Small intestine (tissue), 7 donors: ENCODE measurements at regions not wholly inside any gene's neighbourhood (a gene's known extent, or its start where the extent isn't known, plus 50 kb on each side); places are given as distances from the start of the nearest gene placed in this dataset.

Experiments used
- DNase-seq, 2 donors: peaks; one replicate each; pipeline versions ENCODE4 v3.0.0 to v3.0.0-alpha.2; 2013
- FAIRE-seq: peaks from 2 replicates; lab custom pipeline; 2012; peaks lifted over from hg19 to GRCh38; lab: Jason Lieb, UNC
- H3K27ac ChIP-seq, 3 donors: one replicate each; pipeline ENCODE4 v1.5.1; 2013; ENCODE audit warnings: low read length in 2 of 3, mild to moderate bottlenecking in 2 of 3, control low read depth in 1 of 3, inconsistent platforms in 1 of 3, low read depth in 1 of 3, moderate library complexity in 1 of 3
- H3K27me3 ChIP-seq, 3 donors: one replicate each; pipeline ENCODE4 v1.6.1; 2013; ENCODE audit warnings: low read length in 3 of 3, inconsistent platforms in 1 of 3; ENCODE audit not compliant: control insufficient read depth in 3 of 3, insufficient read depth in 3 of 3
- H3K36me3 ChIP-seq, 3 donors: one replicate each; pipeline ENCODE4 v1.6.1; 2013; ENCODE audit warnings: low read length in 3 of 3, inconsistent platforms in 1 of 3, low read depth in 1 of 3, mild to moderate bottlenecking in 1 of 3, moderate library complexity in 1 of 3; ENCODE audit not compliant: control insufficient read depth in 3 of 3, insufficient read depth in 2 of 3
- H3K4me1 ChIP-seq, 3 donors: one replicate each; pipeline ENCODE4 v1.6.1; 2013; ENCODE audit warnings: low read length in 2 of 3, inconsistent platforms in 1 of 3, low read depth in 1 of 3, mild to moderate bottlenecking in 1 of 3, moderate library complexity in 1 of 3; ENCODE audit not compliant: control insufficient read depth in 3 of 3, insufficient read depth in 2 of 3
- H3K4me3 ChIP-seq, 3 donors: one replicate each; pipeline ENCODE4 v1.5.1; 2013; ENCODE audit warnings: low read length in 3 of 3, control low read depth in 1 of 3, inconsistent platforms in 1 of 3, low read depth in 1 of 3, mild to moderate bottlenecking in 1 of 3, moderate library complexity in 1 of 3
- H3K9me3 ChIP-seq, 2 donors: one replicate each; pipeline ENCODE4 v1.6.1; 2013; ENCODE audit warnings: low read depth in 1 of 2, low read length in 1 of 2; ENCODE audit not compliant: control insufficient read depth in 2 of 2, insufficient read depth in 1 of 2
- WGBS, 3 donors: extraction: QIAGEN DNeasy Blood & Tissue Kit; methylation state at CpG; one replicate each; pipeline ENCODE4 v1.1.7; 2013; 5-methylcytosine and 5-hydroxymethylcytosine counted together
- donor health status: healthy with polysubstance abuse.
- donor health status: control.
- donor health status: control.
- donor health status: Bipolar disorder and iron deficiency.
- donor health status: healthy.

GRCh38 chr18:65347446-65347845, 403.4 kb upstream of the CDH7 start:
- Histone ChIP-seq H3K27me3 (no peaks in the 10 kb centered on the region), H3K4me1 (no peaks in the 10 kb centered on the region), H3K9me3 (peaks cover 0 to 2% of the 10 kb centered on the region in 2 donors), H3K36me3 (no peaks in the 10 kb centered on the region), H3K27ac (no peak overlapping the region), H3K4me3 (no peak overlapping the region)
- 58 to 65% (median 58%) methylated on average over 6 of the region's 6 CpGs for WGBS, 3 donors
- DNase-seq (no peak), FAIRE-seq (no peak)

GRCh38 chr18:65346086-65346485, 404.7 kb upstream of the CDH7 start:
- no peak for DNase-seq
- no peaks in the 10 kb centered on the region for H3K36me3 ChIP-seq
- H3K9me3 ChIP-seq: peaks cover 0 to 2% of the 10 kb centered on the region in 2 donors
- H3K4me1 ChIP-seq: no peaks in the 10 kb centered on the region
- no peak for FAIRE-seq
- WGBS, 3 donors: 67 to 74% (median 72%) methylated on average over 3 of the region's 3 CpGs
- H3K27ac ChIP-seq: no peak overlapping the region
- no peaks in the 10 kb centered on the region for H3K27me3 ChIP-seq
- no peak overlapping the region for H3K4me3 ChIP-seq

- 77 to 89% (median 87%) methylated on average over 5 of the region's 5 CpGs for WGBS, 3 donors
- FAIRE-seq (no peak), DNase-seq (no peak)
- Histone ChIP-seq H3K4me3 (no peak overlapping the region), H3K9me3 (peaks cover 0 to 2% of the 10 kb centered on the region in 2 donors), H3K4me1 (no peaks in the 10 kb centered on the region), H3K27me3 (no peaks in the 10 kb centered on the region), H3K27ac (no peak overlapping the region), H3K36me3 (no peaks in the 10 kb centered on the region)
Observed at GRCh38 chr18:65343571-65343970, 407.2 kb upstream of the CDH7 start.

GRCh38 chr18:65336411-65336810, 414.4 kb upstream of the CDH7 start:
- Histone ChIP-seq H3K27me3 (no peaks in the 10 kb centered on the region), H3K9me3 (no peaks in the 10 kb centered on the region), H3K4me1 (no peaks in the 10 kb centered on the region), H3K27ac (no peak overlapping the region), H3K36me3 (no peaks in the 10 kb centered on the region), H3K4me3 (no peak overlapping the region)
- FAIRE-seq: no peak
- DNase-seq: no peak
- 69 to 88% (median 86%) methylated on average over 3 of the region's 3 CpGs for WGBS, 3 donors

GRCh38 chr18:65329010-65329409, 421.8 kb upstream of the CDH7 start:
- 85 to 96% (median 90%) methylated on average over 2 of the region's 2 CpGs for WGBS, 3 donors
- Histone ChIP-seq H3K36me3 (no peaks in the 10 kb centered on the region), H3K9me3 (no peaks in the 10 kb centered on the region), H3K27ac (no peak overlapping the region), H3K4me3 (no peak overlapping the region), H3K27me3 (no peaks in the 10 kb centered on the region), H3K4me1 (no peaks in the 10 kb centered on the region)
- no peak for DNase-seq
- no peak for FAIRE-seq

GRCh38 chr18:65326805-65327204, 424.0 kb upstream of the CDH7 start:
- DNase-seq: no peak
- no peaks in the 10 kb centered on the region for H3K36me3 ChIP-seq
- H3K9me3 ChIP-seq: no peaks in the 10 kb centered on the region
- H3K27ac ChIP-seq: no peak overlapping the region
- no peaks in the 10 kb centered on the region for H3K4me1 ChIP-seq
- no peak overlapping the region for H3K4me3 ChIP-seq
- H3K27me3 ChIP-seq: no peaks in the 10 kb centered on the region
- no peak for FAIRE-seq

GRCh38 chr18:65322895-65323294, 427.9 kb upstream of the CDH7 start:
- no peak for DNase-seq
- no peak for FAIRE-seq

GRCh38 chr18:65298422-65298821, 452.4 kb upstream of the CDH7 start:
- H3K9me3 ChIP-seq: no peaks in the 10 kb centered on the region
- H3K4me3 ChIP-seq: no peak overlapping the region
- no peak for DNase-seq
- no peaks in the 10 kb centered on the region for H3K36me3 ChIP-seq
- H3K27me3 ChIP-seq: no peaks in the 10 kb centered on the region
- WGBS, 3 donors: 73 to 94% (median 87%) methylated on average over 4 of the region's 4 CpGs
- no peaks in the 10 kb centered on the region for H3K4me1 ChIP-seq
- FAIRE-seq: no peak
- no peak overlapping the region for H3K27ac ChIP-seq

More at GRCh38 chr18:65322895-65323294, 427.9 kb upstream of the CDH7 start:
- Histone ChIP-seq H3K4me1 (no peaks in the 10 kb centered on the region), H3K27ac (no peak overlapping the region), H3K27me3 (no peaks in the 10 kb centered on the region), H3K4me3 (no peak overlapping the region), H3K9me3 (no peaks in the 10 kb centered on the region), H3K36me3 (no peaks in the 10 kb centered on the region)
- WGBS, 3 donors: 70 to 77% (median 71%) methylated on average over 3 of the region's 3 CpGs

GRCh38 chr18:65288908-65289307, 461.9 kb upstream of the CDH7 start:
- FAIRE-seq (no peak), DNase-seq (no peak)
- Histone ChIP-seq H3K36me3 (no peaks in the 10 kb centered on the region), H3K4me1 (no peaks in the 10 kb centered on the region), H3K27me3 (no peaks in the 10 kb centered on the region), H3K4me3 (no peak overlapping the region), H3K9me3 (no peaks in the 10 kb centered on the region), H3K27ac (no peak overlapping the region)
- 78 to 81% (median 81%) methylated on average over 5 of the region's 5 CpGs for WGBS, 3 donors
